Ectodermal cell (in vitro differentiated cells): ENCODE measurements at regions not wholly inside any gene's neighbourhood (a gene's known extent, or its start where the extent isn't known, plus 50 kb on each side); places are given as distances from the start of the nearest gene placed in this dataset.
"Not testable (repeated sequence)": the region's sequence is repeated elsewhere in the genome, so short reads cannot be mapped to it uniquely, and the experiment has no call there.

Source experiments
- H3K27ac ChIP-seq: 2 replicates; pipeline ENCODE4 v1.7.0; 2013; ENCODE audit warnings: mild to moderate bottlenecking, low read depth, low read length; ENCODE audit not compliant: insufficient read depth, poor library complexity, severe bottlenecking
- H3K27me3 ChIP-seq: 2 replicates; pipeline ENCODE4 v1.7.0; 2013; ENCODE audit warnings: mild to moderate bottlenecking, low read length; ENCODE audit not compliant: insufficient read depth, control insufficient read depth, poor library complexity, severe bottlenecking
- H3K36me3 ChIP-seq: one replicate; pipeline ENCODE4 v1.7.0; 2013; ENCODE audit warnings: low read length; ENCODE audit not compliant: control insufficient read depth, insufficient read depth
- H3K4me1 ChIP-seq: one replicate; pipeline ENCODE4 v1.7.0; 2013; ENCODE audit warnings: low read length; ENCODE audit not compliant: control insufficient read depth, insufficient read depth
- H3K4me3 ChIP-seq: 2 replicates; pipeline ENCODE4 v1.7.0; 2013; ENCODE audit warnings: low read depth, low read length, control low read depth; ENCODE audit not compliant: insufficient read depth
- H3K9me3 ChIP-seq: 2 replicates; pipeline ENCODE4 v1.7.0; 2013; ENCODE audit warnings: mild to moderate bottlenecking, low read length, moderate library complexity; ENCODE audit not compliant: control insufficient read depth
- WGBS, 2 experiments: methylation state at CpG; one replicate each; pipeline ENCODE4 v1.1.7; 2013; ENCODE audit warnings: missing lambda C conversion rate in 2 of 2; 5-methylcytosine and 5-hydroxymethylcytosine counted together

GRCh38 chr2:184993746-184994145, 395.4 kb downstream of the ZNF804A start:
- no peaks in the 10 kb centered on the region for H3K9me3 ChIP-seq
- no peak overlapping the region for H3K27ac ChIP-seq
- WGBS, 2 experiments, result 83 to 100% methylated on average over 2 of the region's 2 CpGs

GRCh38 chr2:185006481-185006880, 408.2 kb downstream of the ZNF804A start:
- H3K4me3 ChIP-seq, result no peak overlapping the region
- WGBS, 2 experiments, result 72 to 81% methylated on average over 4 of the region's 4 CpGs
- no peak overlapping the region for H3K27ac ChIP-seq
- H3K9me3 ChIP-seq, result no peaks in the 10 kb centered on the region
- no peaks in the 10 kb centered on the region for H3K4me1 ChIP-seq
- H3K36me3 ChIP-seq, result no peaks in the 10 kb centered on the region
- no peaks in the 10 kb centered on the region for H3K27me3 ChIP-seq

More at GRCh38 chr2:184993746-184994145, 395.4 kb downstream of the ZNF804A start:
- H3K4me3 ChIP-seq, result no peak overlapping the region
- H3K36me3 ChIP-seq, result no peaks in the 10 kb centered on the region
- no peaks in the 10 kb centered on the region for H3K27me3 ChIP-seq
- no peaks in the 10 kb centered on the region for H3K4me1 ChIP-seq

DNA sequence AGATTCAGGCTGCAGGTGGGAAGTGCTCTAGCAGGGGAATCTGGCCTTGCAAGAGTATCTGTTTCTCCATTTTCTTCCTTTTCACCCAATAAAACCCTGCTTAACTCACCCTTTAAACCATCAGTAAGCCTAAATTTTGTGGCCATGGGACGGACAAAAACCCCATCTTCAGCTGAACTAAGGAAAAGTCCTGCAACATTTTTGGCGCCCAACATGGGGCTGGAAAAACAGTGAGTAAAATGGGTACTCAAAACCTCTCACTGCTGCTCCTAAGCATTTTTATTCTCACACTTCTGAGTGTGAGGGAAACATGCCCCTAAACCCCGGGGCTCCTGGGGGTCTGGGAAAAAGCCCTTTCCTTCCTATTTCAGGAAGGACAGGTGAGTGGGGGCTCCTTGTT, 414.3 kb downstream of the ZNF804A start:
- Histone ChIP-seq H3K36me3 (no peaks in the 10 kb centered on the region), H3K27ac (no peak overlapping the region), H3K27me3 (no peaks in the 10 kb centered on the region), H3K4me1 (no peaks in the 10 kb centered on the region), H3K9me3 (no peaks in the 10 kb centered on the region), H3K4me3 (no peak overlapping the region)
- WGBS, 2 experiments, result 94 to 97% methylated on average over 3 of the region's 3 CpGs

DNA sequence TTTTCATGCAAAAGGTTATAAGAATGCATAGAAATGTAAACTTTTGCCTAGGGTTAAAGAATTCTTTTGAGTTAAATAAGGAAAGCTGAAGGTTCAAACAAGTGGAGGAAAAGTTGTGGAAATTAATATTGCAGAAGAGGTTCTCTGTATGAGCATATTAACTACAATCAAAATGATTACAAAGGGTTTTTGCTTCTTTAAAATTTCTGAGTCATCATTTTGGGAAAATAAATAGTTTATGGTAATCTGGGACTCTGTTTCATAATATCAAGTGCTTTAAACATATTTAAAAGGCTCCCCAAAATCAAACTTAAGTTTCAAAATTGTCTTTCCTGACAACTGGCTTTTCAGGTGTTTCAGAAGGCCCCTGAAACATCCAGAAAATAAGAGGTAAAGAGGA, 415.7 kb downstream of the ZNF804A start:
- Histone ChIP-seq H3K4me3 (no peak overlapping the region), H3K36me3 (no peaks in the 10 kb centered on the region), H3K27me3 (no peaks in the 10 kb centered on the region), H3K27ac (no peak overlapping the region), H3K4me1 (no peaks in the 10 kb centered on the region), H3K9me3 (no peaks in the 10 kb centered on the region)

DNA sequence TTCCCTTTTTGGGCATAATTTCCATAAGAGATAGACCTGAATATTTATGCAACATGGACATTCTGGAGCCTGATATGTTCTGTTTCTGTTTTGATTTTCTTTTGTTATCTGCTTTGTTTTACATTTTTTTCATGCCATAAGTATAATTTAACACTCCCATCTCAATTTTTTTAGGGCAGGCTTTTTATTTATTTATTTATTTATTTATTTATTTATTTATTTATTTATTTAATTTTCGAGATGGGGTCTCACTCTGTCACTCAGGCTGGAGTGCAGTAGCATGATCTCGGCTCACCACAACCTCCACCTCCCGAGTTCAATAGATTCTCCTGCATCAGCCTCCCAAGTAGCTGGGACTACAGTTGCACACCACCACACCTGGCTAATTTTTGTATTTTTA, 427.6 kb downstream of the ZNF804A start:
- H3K27me3 ChIP-seq, H3K4me3 ChIP-seq, H3K36me3 ChIP-seq, H3K4me1 ChIP-seq, H3K27ac ChIP-seq, H3K9me3 ChIP-seq: not testable (repeated sequence)
- WGBS, 2 experiments, result 89% methylated on average over 3 of the region's 3 CpGs

DNA sequence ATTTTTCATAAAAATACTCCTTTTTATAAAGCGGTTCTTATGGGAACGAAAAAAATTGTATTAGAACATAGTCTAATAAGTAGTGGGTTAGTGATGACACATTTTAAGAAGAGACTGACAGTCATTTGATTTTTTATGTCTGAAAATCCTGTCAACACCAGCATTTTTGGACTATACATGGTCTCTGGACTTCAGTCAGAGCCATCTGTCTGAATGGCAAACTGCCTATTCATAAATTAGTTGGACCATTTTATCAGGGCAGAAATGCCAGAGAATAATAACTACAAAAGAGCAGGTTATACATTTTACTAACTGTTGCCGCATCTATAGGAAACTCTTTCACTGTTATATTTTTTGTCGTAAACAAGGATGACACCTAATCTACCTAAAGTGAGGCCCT, 437.6 kb downstream of the ZNF804A start:
- H3K4me1 ChIP-seq, result no peaks in the 10 kb centered on the region
- H3K9me3 ChIP-seq, result no peaks in the 10 kb centered on the region
- no peak overlapping the region for H3K27ac ChIP-seq
- H3K36me3 ChIP-seq, result no peaks in the 10 kb centered on the region
- H3K4me3 ChIP-seq, result no peak overlapping the region
- WGBS, 2 experiments, result 95 to 100% methylated on average over 2 to 4 of the region's 4 CpGs
- H3K27me3 ChIP-seq, result no peaks in the 10 kb centered on the region

GRCh38 chr2:185044323-185044874, 446.1 kb downstream of the ZNF804A start:
- Histone ChIP-seq H3K36me3 (no peaks in the 10 kb centered on the region), H3K4me3 (no peak overlapping the region), H3K9me3 (no peaks in the 10 kb centered on the region), H3K27ac (no peak overlapping the region), H3K27me3 (no peaks in the 10 kb centered on the region), H3K4me1 (no peaks in the 10 kb centered on the region)
- WGBS, 2 experiments, result 93 to 94% methylated on average over 7 of the region's 7 CpGs

DNA sequence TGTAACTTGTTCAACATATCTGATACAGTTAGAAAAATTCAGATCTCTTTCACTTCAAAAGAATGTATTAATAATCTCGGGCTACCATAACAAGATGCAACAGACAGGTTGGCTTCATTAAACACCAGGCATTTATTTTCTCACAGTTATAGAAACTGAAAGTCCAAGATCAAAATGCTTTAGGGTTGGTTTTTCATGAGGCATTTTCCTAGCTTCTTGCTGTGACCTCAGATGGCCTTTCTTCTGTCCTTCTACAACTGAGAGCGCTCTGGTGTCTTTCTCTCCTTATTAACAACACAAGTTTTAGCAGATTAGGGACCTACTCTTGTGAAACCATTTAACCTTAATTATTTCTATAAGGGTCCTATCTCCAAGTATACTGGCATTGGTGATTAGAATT, 452.5 kb downstream of the ZNF804A start:
- WGBS, 2 experiments, result 96 to 97% methylated on average over 2 of the region's 2 CpGs
- H3K27me3 ChIP-seq, result no peaks in the 10 kb centered on the region
- no peak overlapping the region for H3K4me3 ChIP-seq
- no peak overlapping the region for H3K27ac ChIP-seq
- no peaks in the 10 kb centered on the region for H3K36me3 ChIP-seq
- no peaks in the 10 kb centered on the region for H3K9me3 ChIP-seq
- no peaks in the 10 kb centered on the region for H3K4me1 ChIP-seq

DNA sequence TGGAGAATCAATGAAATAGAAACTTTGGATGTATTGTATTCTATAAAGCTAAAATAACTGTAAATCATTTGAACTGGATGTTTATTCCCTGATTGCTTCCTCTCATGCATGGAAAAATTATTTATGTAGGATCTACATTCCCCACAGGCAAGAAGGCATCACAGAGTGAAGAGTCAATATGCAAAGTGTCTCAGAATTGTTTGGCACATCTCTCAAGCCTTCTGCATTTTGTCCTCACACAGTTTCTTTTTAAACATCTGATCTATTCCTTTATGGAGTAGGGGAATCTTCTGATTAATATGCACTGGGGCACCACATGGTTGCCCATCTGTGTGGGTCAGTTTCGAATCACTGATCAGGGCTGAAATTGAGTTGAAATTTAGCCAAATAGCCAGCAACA, 465.4 kb downstream of the ZNF804A start:
- Histone ChIP-seq H3K36me3 (no peaks in the 10 kb centered on the region), H3K4me3 (no peak overlapping the region), H3K4me1 (no peaks in the 10 kb centered on the region), H3K27me3 (no peaks in the 10 kb centered on the region), H3K27ac (no peak overlapping the region), H3K9me3 (no peaks in the 10 kb centered on the region)
- 82 to 87% methylated on average over 1 of the region's 1 CpG for WGBS, 2 experiments

DNA sequence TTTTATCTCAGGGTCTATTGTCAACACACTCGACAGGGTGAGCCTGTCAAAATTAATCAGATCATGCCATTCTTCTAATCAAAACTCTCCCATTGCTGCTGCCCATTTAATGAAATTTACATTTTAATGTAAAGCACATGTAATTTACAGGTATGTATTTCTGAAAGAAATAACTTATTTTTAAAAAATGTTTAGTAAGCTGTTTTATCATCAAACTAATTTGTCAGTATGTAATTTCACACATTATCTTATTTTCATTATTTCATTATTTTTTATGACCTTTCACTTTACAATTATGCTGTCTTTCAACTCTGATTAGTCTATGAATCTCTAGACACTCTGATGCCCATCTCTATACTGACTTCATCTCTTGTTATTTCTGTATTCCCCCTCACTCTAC, 467.8 kb downstream of the ZNF804A start:
- Histone ChIP-seq H3K4me1 (no peaks in the 10 kb centered on the region), H3K27ac (no peak overlapping the region)
- WGBS, 2 experiments, result 91 to 96% methylated on average over 1 of the region's 1 CpG

DNA sequence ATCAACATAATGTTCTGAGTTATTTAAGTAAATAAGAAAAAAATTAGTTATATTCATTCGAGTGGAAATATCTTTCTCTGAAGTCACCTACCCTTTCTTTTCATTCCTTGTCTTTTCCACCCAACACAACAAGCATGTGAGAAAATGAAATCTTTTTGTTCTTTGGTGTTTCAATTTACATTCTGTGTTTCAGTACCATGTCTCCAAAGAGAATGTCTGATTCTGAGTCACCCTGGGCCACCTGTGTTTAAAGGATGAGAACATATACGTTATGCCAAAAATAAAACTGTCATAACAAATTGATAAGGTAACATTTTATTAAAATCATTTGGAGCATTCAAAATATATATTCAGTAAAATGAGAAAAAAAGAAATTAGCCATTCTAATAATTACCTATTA, 470.8 kb downstream of the ZNF804A start:
- Histone ChIP-seq H3K4me3 (no peak overlapping the region), H3K27ac (no peak overlapping the region)

More for the DNA sequence above, 467.8 kb downstream of the ZNF804A start:
- Histone ChIP-seq H3K4me3 (no peak overlapping the region), H3K36me3 (no peaks in the 10 kb centered on the region), H3K9me3 (no peaks in the 10 kb centered on the region), H3K27me3 (no peaks in the 10 kb centered on the region)

More for the DNA sequence above, 470.8 kb downstream of the ZNF804A start:
- H3K9me3 ChIP-seq, result no peaks in the 10 kb centered on the region
- H3K36me3 ChIP-seq, result no peaks in the 10 kb centered on the region
- H3K4me1 ChIP-seq, result no peaks in the 10 kb centered on the region
- H3K27me3 ChIP-seq, result no peaks in the 10 kb centered on the region
- WGBS, 2 experiments, result no CpG with 5 or more reads among the region's 2 CpGs
